ENCODE measurements at regions not wholly inside any gene's neighbourhood (a gene's known extent, or its start where the extent isn't known, plus 50 kb on each side); places are given as distances from the start of the nearest gene placed in this dataset.

DNA sequence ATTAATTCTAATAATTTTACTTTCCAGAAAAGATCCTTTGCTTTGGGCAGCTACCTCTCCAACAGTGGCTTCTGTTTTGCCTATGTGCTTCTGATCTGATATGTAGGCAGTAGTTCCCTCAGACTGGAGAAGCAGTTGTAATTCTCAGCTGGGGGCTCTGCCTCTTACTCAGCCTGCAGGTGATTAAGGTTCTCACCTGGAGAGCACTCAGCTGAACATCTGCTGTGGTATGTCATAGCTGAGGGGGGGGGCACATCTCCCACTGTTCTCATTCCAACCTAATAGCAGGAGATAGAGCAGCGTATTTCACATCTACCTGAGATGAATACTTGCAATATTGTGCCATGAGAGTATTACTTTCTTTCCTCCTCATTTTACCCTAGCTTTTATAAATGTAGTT lies 511.9 kb upstream of the CDH8 start:
- H3K4me3 ChIP-seq: no peak overlapping the region
- ChIA-PET SMC1A (ENCODE audit: uncharacterized antibody, unreplicated experiment) (no interaction called here), CTCF (no interaction called here), RAD21 (ENCODE audit: unreplicated experiment) (no interaction called here), POLR2A (no interaction called here)
- intact Hi-C loops (cut with micrococcal nuclease; ENCODE audit: unreplicated experiment) (no loop called here), in situ Hi-C loops (cut with MboI) (no loop called here)
- ATAC-seq (no peak), FAIRE-seq (no peak), DNase-seq (ENCODE audit: low read depth, low spot score) (no peak)
- H3K9ac ChIP-seq (ENCODE audit: control insufficient read depth, insufficient read depth, low read length): no peak overlapping the region
- no peak overlapping the region for H2AFZ ChIP-seq (ENCODE audit: control insufficient read depth, low read depth, low read length)
- no peak for TF ChIP-seq HDAC2 (IDR thresholded peaks at IDR 0.05)
- no peak for TF ChIP-seq BRCA1 (IDR thresholded peaks at IDR 0.05; ENCODE audit: low read depth, low read length)
- TF ChIP-seq, protein P1, sequence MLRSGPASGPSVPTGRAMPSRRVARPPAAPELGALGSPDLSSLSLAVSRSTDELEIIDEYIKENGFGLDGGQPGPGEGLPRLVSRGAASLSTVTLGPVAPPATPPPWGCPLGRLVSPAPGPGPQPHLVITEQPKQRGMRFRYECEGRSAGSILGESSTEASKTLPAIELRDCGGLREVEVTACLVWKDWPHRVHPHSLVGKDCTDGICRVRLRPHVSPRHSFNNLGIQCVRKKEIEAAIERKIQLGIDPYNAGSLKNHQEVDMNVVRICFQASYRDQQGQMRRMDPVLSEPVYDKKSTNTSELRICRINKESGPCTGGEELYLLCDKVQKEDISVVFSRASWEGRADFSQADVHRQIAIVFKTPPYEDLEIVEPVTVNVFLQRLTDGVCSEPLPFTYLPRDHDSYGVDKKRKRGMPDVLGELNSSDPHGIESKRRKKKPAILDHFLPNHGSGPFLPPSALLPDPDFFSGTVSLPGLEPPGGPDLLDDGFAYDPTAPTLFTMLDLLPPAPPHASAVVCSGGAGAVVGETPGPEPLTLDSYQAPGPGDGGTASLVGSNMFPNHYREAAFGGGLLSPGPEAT (IDR thresholded peaks at IDR 0.05; ENCODE audit: low read depth): no peak
- TF ChIP-seq EZH2 (IDR thresholded peaks at IDR 0.05; ENCODE audit: borderline replicate concordance, control insufficient read depth, low read depth, low read length): no peak
- no peak for TF ChIP-seq MEF2A (IDR thresholded peaks at IDR 0.05; ENCODE audit: insufficient read depth, low read depth, low read length)
- no peak for TF ChIP-seq PML (IDR thresholded peaks at IDR 0.05; ENCODE audit: low read length)
- no peak for TF ChIP-seq SUPT20H (IDR thresholded peaks at IDR 0.05; ENCODE audit: borderline replicate concordance, control insufficient read depth, low read depth, low read length)
- H3K79me2 ChIP-seq (ENCODE audit: control insufficient read depth, insufficient read depth, low read length): no peaks in the 10 kb centered on the region
- no peak overlapping the region for H3K27ac ChIP-seq (ENCODE audit: control insufficient read depth, insufficient read depth)
- H3K9me3 ChIP-seq (replicated peaks; ENCODE audit: control insufficient read depth, insufficient read depth, low read length): no peaks in the 10 kb centered on the region
- no peaks in the 10 kb centered on the region for H3K36me3 ChIP-seq (ENCODE audit: control insufficient read depth in 2 of 2, insufficient read depth in 2 of 2, low read length in 1 of 2)
- H4K20me1 ChIP-seq (ENCODE audit: control insufficient read depth, insufficient read depth): no peaks in the 10 kb centered on the region
- H3K4me1 ChIP-seq (ENCODE audit: control insufficient read depth, insufficient read depth, low read length): no peaks in the 10 kb centered on the region
- no peaks in the 10 kb centered on the region for H3K27me3 ChIP-seq (replicated peaks in 1 of 2; ENCODE audit: control insufficient read depth in 2 of 2, insufficient read depth in 2 of 2, low read length in 1 of 2)
- WGBS (ENCODE audit: insufficient coverage, insufficient replicate concordance, low lambda C conversion rate, missing lambda C conversion rate): 0% methylated on average over 1 of the region's 1 CpG
- H3K4me2 ChIP-seq (ENCODE audit: control insufficient read depth, insufficient read depth): no peak overlapping the region
- BruUV-seq (replicated peaks): no TSS peak

DNA sequence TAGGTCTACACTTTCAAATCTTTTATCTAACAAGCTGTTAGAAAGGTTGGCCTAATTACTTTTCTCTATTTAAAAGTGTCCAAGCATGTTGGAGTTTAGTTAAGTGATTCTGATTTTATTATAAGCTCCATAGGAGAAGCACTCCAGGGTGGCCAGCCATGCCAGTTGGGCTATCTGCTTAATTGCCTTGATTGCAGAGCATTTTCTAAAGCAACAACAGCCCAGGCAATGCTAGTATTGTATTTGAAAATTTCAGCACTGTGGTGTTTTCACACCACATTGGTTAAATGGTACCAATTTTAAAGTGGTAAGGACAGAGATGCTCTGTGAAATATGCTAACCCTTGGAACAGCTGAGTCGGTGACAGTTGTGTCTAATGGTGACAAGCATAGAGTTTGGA lies 510.5 kb upstream of the CDH8 start:
- H2AFZ ChIP-seq (ENCODE audit: control insufficient read depth, low read depth, low read length): no peak overlapping the region
- CTCF ChIA-PET: no interaction called here
- RAD21 ChIA-PET (ENCODE audit: unreplicated experiment): no interaction called here
- no peak overlapping the region for H3K9ac ChIP-seq (ENCODE audit: control insufficient read depth, insufficient read depth, low read length)
- SMC1A ChIA-PET (ENCODE audit: uncharacterized antibody, unreplicated experiment): interaction anchor here (1.7 to 2.0 kb wide), 2 partner anchors 10 to 16 kb away, joined by 4 to 6 read pairs; no protein-coding TSS in a partner anchor
- H3K36me3 ChIP-seq (ENCODE audit: control insufficient read depth in 2 of 2, insufficient read depth in 2 of 2, low read length in 1 of 2): no peaks in the 10 kb centered on the region
- 0% methylated on average over 1 of the region's 1 CpG for WGBS (ENCODE audit: insufficient coverage, insufficient replicate concordance, low lambda C conversion rate, missing lambda C conversion rate)
- intact Hi-C loops (cut with micrococcal nuclease; ENCODE audit: unreplicated experiment) (no loop called here), in situ Hi-C loops (cut with MboI) (no loop called here)
- POLR2A ChIA-PET: no interaction called here
- BruUV-seq (replicated peaks): no TSS peak
- ATAC-seq: no peak
- FAIRE-seq: no peak
- H3K27ac ChIP-seq (ENCODE audit: control insufficient read depth, insufficient read depth): no peak overlapping the region
- no peaks in the 10 kb centered on the region for H3K79me2 ChIP-seq (ENCODE audit: control insufficient read depth, insufficient read depth, low read length)
- H3K4me2 ChIP-seq (ENCODE audit: control insufficient read depth, insufficient read depth): no peak overlapping the region
- H4K20me1 ChIP-seq (ENCODE audit: control insufficient read depth, insufficient read depth): no peaks in the 10 kb centered on the region
- no peak overlapping the region for H3K4me3 ChIP-seq
- no peaks in the 10 kb centered on the region for H3K27me3 ChIP-seq (replicated peaks in 1 of 2; ENCODE audit: control insufficient read depth in 2 of 2, insufficient read depth in 2 of 2, low read length in 1 of 2)
- DNase-seq (ENCODE audit: low read depth, low spot score): no peak
- no peaks in the 10 kb centered on the region for H3K4me1 ChIP-seq (ENCODE audit: control insufficient read depth, insufficient read depth, low read length)
- H3K9me3 ChIP-seq (replicated peaks; ENCODE audit: control insufficient read depth, insufficient read depth, low read length): no peaks in the 10 kb centered on the region
- TF ChIP-seq, protein P2, sequence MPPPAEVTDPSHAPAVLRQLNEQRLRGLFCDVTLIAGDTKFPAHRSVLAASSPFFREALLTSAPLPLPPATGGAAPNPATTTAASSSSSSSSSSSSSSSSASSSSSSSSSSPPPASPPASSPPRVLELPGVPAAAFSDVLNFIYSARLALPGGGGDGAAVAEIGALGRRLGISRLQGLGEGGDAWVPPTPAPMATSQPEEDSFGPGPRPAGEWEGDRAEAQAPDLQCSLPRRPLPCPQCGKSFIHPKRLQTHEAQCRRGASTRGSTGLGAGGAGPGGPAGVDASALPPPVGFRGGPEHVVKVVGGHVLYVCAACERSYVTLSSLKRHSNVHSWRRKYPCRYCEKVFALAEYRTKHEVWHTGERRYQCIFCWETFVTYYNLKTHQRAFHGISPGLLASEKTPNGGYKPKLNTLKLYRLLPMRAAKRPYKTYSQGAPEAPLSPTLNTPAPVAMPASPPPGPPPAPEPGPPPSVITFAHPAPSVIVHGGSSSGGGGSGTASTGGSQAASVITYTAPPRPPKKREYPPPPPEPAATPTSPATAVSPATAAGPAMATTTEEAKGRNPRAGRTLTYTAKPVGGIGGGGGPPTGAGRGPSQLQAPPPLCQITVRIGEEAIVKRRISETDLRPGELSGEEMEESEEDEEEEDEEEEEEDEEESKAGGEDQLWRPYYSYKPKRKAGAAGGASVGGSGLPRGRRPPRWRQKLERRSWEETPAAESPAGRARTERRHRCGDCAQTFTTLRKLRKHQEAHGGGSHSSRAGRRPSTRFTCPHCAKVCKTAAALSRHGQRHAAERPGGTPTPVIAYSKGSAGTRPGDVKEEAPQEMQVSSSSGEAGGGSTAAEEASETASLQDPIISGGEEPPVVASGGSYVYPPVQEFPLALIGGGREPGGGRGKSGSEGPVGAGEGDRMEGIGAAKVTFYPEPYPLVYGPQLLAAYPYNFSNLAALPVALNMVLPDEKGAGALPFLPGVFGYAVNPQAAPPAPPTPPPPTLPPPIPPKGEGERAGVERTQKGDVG (CRISPR knock-in tag; IDR thresholded peaks at IDR 0.05): no peak
- no peak for TF ChIP-seq BRCA1 (IDR thresholded peaks at IDR 0.05; ENCODE audit: low read depth, low read length)
- TF ChIP-seq SUZ12 (IDR thresholded peaks at IDR 0.05; ENCODE audit: unreplicated experiment): no peak
- no peak for TF ChIP-seq PML (IDR thresholded peaks at IDR 0.05; ENCODE audit: low read length)
- TF ChIP-seq, protein P3, sequence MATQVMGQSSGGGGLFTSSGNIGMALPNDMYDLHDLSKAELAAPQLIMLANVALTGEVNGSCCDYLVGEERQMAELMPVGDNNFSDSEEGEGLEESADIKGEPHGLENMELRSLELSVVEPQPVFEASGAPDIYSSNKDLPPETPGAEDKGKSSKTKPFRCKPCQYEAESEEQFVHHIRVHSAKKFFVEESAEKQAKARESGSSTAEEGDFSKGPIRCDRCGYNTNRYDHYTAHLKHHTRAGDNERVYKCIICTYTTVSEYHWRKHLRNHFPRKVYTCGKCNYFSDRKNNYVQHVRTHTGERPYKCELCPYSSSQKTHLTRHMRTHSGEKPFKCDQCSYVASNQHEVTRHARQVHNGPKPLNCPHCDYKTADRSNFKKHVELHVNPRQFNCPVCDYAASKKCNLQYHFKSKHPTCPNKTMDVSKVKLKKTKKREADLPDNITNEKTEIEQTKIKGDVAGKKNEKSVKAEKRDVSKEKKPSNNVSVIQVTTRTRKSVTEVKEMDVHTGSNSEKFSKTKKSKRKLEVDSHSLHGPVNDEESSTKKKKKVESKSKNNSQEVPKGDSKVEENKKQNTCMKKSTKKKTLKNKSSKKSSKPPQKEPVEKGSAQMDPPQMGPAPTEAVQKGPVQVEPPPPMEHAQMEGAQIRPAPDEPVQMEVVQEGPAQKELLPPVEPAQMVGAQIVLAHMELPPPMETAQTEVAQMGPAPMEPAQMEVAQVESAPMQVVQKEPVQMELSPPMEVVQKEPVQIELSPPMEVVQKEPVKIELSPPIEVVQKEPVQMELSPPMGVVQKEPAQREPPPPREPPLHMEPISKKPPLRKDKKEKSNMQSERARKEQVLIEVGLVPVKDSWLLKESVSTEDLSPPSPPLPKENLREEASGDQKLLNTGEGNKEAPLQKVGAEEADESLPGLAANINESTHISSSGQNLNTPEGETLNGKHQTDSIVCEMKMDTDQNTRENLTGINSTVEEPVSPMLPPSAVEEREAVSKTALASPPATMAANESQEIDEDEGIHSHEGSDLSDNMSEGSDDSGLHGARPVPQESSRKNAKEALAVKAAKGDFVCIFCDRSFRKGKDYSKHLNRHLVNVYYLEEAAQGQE (IDR thresholded peaks at IDR 0.05; ENCODE audit: low read depth, low read length): no peak
